Cardiac fibroblast (primary cell): ENCODE measurements at regions not wholly inside any gene's neighbourhood (a gene's known extent, or its start where the extent isn't known, plus 50 kb on each side); places are given as distances from the start of the nearest gene placed in this dataset.

ENCODE experiments used
- DNase-seq, 2 donors: peaks; one replicate each; pipeline versions ENCODE4 v3.0.0 to v3.0.0-alpha.2; 2010; ENCODE audit warnings: low read depth in 2 of 2
- H3K4me3 ChIP-seq, 2 donors: replicated peaks in 1 of 2; 1 replicate in 1 of 2; 2 replicates in 1 of 2; pipeline ENCODE4 v1.5.1; 2011; ENCODE audit warnings: low read depth in 2 of 2, low read length in 2 of 2, mild to moderate bottlenecking in 2 of 2, moderate library complexity in 1 of 2
- TF ChIP-seq, protein P1 (sequence below): IDR thresholded peaks from one replicate; pipeline ENCODE4 v1.5.1; 2011; ENCODE audit warnings: low read depth, mild to moderate bottlenecking, low read length, inconsistent platforms

DNA sequence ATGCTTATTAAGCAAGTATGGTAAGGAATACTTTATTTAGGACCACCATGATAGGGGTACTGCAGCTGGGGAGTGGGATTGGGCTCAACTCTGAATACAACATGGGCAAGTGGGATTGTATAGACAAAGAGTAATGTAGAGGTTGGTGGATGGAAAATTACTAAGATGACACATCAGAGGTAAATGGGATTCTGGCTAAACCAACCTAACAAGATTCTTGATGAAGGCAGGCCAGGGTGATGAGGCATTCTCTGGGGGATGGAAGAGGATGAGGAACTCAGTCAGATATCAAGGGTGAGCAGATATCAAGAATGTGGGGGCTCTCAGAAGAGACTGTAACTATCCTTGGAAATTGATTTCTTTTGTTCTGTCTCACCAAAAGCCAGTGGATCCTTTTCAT, 107.2 kb downstream of the NMUR2 start:
- DNase-seq, result no peak
- TF ChIP-seq, protein P1, sequence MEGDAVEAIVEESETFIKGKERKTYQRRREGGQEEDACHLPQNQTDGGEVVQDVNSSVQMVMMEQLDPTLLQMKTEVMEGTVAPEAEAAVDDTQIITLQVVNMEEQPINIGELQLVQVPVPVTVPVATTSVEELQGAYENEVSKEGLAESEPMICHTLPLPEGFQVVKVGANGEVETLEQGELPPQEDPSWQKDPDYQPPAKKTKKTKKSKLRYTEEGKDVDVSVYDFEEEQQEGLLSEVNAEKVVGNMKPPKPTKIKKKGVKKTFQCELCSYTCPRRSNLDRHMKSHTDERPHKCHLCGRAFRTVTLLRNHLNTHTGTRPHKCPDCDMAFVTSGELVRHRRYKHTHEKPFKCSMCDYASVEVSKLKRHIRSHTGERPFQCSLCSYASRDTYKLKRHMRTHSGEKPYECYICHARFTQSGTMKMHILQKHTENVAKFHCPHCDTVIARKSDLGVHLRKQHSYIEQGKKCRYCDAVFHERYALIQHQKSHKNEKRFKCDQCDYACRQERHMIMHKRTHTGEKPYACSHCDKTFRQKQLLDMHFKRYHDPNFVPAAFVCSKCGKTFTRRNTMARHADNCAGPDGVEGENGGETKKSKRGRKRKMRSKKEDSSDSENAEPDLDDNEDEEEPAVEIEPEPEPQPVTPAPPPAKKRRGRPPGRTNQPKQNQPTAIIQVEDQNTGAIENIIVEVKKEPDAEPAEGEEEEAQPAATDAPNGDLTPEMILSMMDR, result no peak
- no peak overlapping the region for H3K4me3 ChIP-seq

DNA sequence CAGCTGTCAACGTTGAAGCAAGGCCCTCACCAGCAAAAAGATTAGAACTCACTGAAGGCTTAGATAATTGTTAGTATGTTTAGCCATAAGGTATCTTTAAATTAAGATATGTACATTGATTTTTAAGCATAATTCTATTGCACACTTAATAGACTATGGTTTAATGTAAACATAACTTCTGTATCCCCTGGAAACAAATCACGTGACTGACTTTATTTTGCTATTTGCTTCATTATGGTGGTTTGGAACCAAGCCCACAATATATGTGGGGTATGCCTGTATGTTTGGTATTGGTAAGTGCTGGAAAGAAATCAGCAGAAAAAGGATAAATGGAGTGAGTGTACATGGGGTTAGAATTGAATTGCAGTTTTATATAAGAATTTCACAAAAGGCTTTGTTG, 111.9 kb downstream of the NMUR2 start:
- no peak overlapping the region for H3K4me3 ChIP-seq
- no peak for DNase-seq
- TF ChIP-seq, protein P1, result no peak

DNA sequence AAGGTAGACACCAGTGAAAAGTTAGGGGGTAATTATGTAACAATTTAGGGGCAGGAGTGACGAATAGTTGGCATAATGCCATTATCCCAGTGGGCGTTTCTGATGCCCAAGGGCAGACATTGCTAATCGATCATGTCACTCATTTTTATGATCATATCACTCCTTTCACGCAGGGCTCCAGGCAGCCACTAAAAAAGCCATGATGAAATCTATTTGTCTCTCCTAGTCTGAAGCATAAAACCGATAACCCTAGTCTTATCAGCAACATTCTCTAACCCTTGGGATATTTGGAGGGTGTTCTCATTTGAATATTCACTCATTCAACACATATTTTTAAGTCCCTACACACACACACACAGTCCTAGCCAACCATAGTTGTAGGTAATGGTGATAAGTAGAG, 114.9 kb downstream of the NMUR2 start:
- no peak overlapping the region for H3K4me3 ChIP-seq
- DNase-seq, result no peak
- TF ChIP-seq, protein P1, result no peak

DNA sequence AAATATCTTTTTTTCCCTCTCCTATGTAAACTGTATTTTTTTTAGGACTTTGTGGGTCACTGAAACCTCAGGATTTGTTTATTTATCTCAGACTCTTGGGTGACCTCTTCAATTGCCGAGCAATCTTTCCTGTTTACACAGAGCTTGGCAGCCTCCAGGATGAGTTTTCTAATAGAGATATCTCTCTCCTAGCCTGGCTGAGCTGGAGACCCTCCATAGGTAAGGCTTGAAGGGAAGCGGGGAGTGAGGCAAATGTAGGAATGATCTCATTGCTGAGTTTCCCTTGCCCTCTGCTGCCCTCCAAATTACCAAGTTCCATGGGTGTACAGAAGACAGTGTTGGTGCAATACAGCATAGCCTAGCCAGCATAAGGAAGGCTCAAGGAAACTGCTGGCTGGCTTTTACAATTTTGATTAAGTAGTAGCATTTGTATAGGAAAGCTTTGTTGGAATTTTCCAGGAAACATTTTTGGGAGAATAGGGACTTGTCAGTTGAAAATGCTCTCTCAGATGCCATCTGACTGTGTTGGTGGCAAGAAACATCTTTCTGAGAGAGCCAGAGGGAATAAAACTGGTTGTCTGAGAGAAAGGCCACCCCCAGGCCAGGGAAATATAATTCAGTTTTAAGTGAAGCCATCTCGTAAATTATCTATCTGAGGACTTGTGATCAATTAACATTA, 116.0 kb downstream of the NMUR2 start:
- no peak for DNase-seq
- no peak overlapping the region for H3K4me3 ChIP-seq
- TF ChIP-seq, protein P1, result no peak

DNA sequence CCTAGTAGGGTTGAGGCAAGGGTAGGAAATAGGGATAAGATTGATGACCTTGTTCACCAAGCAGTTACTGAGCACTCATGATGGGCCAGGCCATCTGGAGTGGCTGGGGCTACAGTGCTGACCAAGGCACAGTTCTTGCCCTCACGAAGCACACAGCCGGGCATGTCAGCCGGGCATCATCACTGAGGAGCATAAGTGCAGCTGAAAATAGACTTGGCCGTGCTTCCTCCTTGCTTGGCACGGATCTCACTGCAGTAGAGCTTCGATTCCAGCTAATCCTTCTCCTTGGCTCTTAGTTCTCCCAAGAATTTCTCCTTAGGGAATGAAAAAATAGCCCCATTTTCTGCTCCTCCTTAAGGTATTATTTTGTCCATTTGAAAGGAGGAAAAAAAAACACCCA, 116.6 kb downstream of the NMUR2 start:
- TF ChIP-seq, protein P1, result no peak
- no peak for DNase-seq
- H3K4me3 ChIP-seq, result no peak overlapping the region

DNA sequence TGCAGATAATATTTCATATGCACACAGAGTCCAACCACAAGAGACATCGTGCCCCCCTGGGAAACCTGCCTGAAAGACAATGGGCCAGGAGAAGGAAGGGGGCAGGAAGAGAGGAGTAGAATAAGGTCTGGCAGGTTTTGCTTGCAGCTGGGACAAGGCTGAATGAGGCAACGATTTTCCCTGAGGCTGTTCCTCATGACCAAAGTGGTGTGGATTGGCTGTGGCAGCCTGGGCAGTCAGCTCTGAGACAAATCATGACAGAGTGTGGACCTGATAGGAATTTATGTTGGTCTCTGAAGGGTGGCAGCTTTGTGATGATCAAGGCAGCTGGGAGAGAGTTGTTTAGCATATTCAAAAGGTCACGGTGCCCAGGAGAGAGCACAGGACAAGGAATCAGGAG, 119.3 kb downstream of the NMUR2 start:
- no peak overlapping the region for H3K4me3 ChIP-seq
- no peak for DNase-seq
- TF ChIP-seq, protein P1, result no peak

DNA sequence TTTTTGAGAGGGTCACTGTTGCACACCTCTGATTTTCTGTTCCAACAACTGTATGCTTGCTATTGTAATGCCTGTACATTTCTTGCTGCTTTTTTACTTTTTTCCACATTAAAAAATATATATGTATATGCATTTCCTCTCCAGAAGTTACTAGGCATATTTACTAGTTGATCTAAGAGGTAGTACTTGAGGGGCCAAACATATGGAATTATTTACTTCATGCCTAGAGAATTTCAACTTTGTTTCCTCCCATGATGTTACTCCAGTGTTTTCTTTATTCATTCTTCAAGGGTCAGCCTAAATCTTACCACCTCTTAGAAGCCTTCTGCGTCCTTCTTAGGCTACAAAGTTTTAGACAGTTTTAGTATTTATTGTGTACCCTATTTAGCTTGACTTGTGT, 122.7 kb downstream of the NMUR2 start:
- TF ChIP-seq, protein P1, result no peak
- DNase-seq, result no peak
- H3K4me3 ChIP-seq, result no peak overlapping the region
